Suprapubic skin (tissue), 3 donors: ENCODE measurements at regions not wholly inside any gene's neighbourhood (a gene's known extent, or its start where the extent isn't known, plus 50 kb on each side); places are given as distances from the start of the nearest gene placed in this dataset.

ENCODE experiments used
- CTCF ChIP-seq, 2 donors: fragments of 200-600 bp in 1 of 2; fragments of 450-650 bp in 1 of 2; sonication (generic) in 1 of 2; IDR thresholded peaks; one replicate each; pipeline ENCODE4 v1.5.1; 2016 to 2019; ENCODE audit warnings: antibody characterized with exemption in 2 of 2, mild to moderate bottlenecking in 1 of 2, moderate library complexity in 1 of 2
- POLR2A ChIP-seq, 2 donors: fragments of 450-650 bp; IDR thresholded peaks; one replicate each; pipeline ENCODE4 v1.6.1; 2017; ENCODE audit warnings: antibody characterized with exemption in 2 of 2, mild to moderate bottlenecking in 2 of 2, moderate library complexity in 2 of 2

GRCh38 chr12:28699029-28699428 lies 450.0 kb upstream of the FAR2 start:
- TF ChIP-seq CTCF (IDR thresholded peaks at IDR 0.05) (no peak), POLR2A (IDR thresholded peaks at IDR 0.05) (no peak)
